ENCODE measurements at regions not wholly inside any gene's neighbourhood (a gene's known extent, or its start where the extent isn't known, plus 50 kb on each side); places are given as distances from the start of the nearest gene placed in this dataset.

- H2AFZ ChIP-seq (ENCODE audit: low read length) = no peak overlapping the region
- no peaks in the 10 kb centered on the region for H3K4me1 ChIP-seq (ENCODE audit: control insufficient read depth, extremely low read depth, insufficient read depth, low read length)
- no peak overlapping the region for H3K9ac ChIP-seq (ENCODE audit: insufficient read depth, low read length)
- TF ChIP-seq EZH2 (IDR thresholded peaks at IDR 0.05; ENCODE audit: low read length, missing control alignments) = no peak
- no peak for TF ChIP-seq CTCF (conservative IDR thresholded peaks at IDR 0.05 in 1 of 2, IDR thresholded peaks at IDR 0.05 in 1 of 2; ENCODE audit: low read depth in 1 of 2, low read length in 2 of 2)
- H3K27ac ChIP-seq (ENCODE audit: insufficient read depth, low read length) = no peak overlapping the region
- H3K4me3 ChIP-seq (replicated peaks in 1 of 4; ENCODE audit: control extremely low read depth in 1 of 4, insufficient read depth in 1 of 4, low read depth in 3 of 4, low read length in 4 of 4) = no peak overlapping the region
- no peaks in the 10 kb centered on the region for H3K36me3 ChIP-seq (ENCODE audit: control insufficient read depth, insufficient read depth, low read length)
- no peaks in the 10 kb centered on the region for H4K20me1 ChIP-seq (ENCODE audit: control insufficient read depth, extremely low read depth, insufficient read depth, low read length)
- no peak for DNase-seq (ENCODE audit: low read depth in 2 of 2)
- H3K9me3 ChIP-seq (ENCODE audit: control insufficient read depth, insufficient read depth, low read depth, low read length) = no peaks in the 10 kb centered on the region
- no peaks in the 10 kb centered on the region for H3K27me3 ChIP-seq (ENCODE audit: control insufficient read depth, insufficient read depth, low read length)
- no peak overlapping the region for H3K4me2 ChIP-seq (ENCODE audit: extremely low read depth, insufficient read depth, low read length)
- no peaks in the 10 kb centered on the region for H3K79me2 ChIP-seq (ENCODE audit: control insufficient read depth, insufficient read depth, low read length)
These were observed 118.5 kb upstream of the FSTL4 start for GRCh38 chr5:133730866-133731265.

- Histone ChIP-seq H3K36me3 (ENCODE audit: control insufficient read depth, insufficient read depth, low read length) (no peaks in the 10 kb centered on the region), H3K79me2 (ENCODE audit: control insufficient read depth, insufficient read depth, low read length) (no peaks in the 10 kb centered on the region), H3K4me1 (ENCODE audit: control insufficient read depth, extremely low read depth, insufficient read depth, low read length) (no peaks in the 10 kb centered on the region), H3K9ac (ENCODE audit: insufficient read depth, low read length) (no peak overlapping the region), H3K4me2 (ENCODE audit: extremely low read depth, insufficient read depth, low read length) (no peak overlapping the region), H3K27ac (ENCODE audit: insufficient read depth, low read length) (no peak overlapping the region), H2AFZ (ENCODE audit: low read length) (no peak overlapping the region), H3K4me3 (replicated peaks in 1 of 4; ENCODE audit: control extremely low read depth in 1 of 4, insufficient read depth in 1 of 4, low read depth in 3 of 4, low read length in 4 of 4) (no peak overlapping the region), H3K9me3 (ENCODE audit: control insufficient read depth, insufficient read depth, low read depth, low read length) (no peaks in the 10 kb centered on the region), H4K20me1 (ENCODE audit: control insufficient read depth, extremely low read depth, insufficient read depth, low read length) (no peaks in the 10 kb centered on the region), H3K27me3 (ENCODE audit: control insufficient read depth, insufficient read depth, low read length) (no peaks in the 10 kb centered on the region)
- no peak for DNase-seq (ENCODE audit: low read depth in 2 of 2)
- no peak for TF ChIP-seq CTCF (conservative IDR thresholded peaks at IDR 0.05 in 1 of 2, IDR thresholded peaks at IDR 0.05 in 1 of 2; ENCODE audit: low read depth in 1 of 2, low read length in 2 of 2)
- no peak for TF ChIP-seq EZH2 (IDR thresholded peaks at IDR 0.05; ENCODE audit: low read length, missing control alignments)
These were observed 118.0 kb upstream of the FSTL4 start for GRCh38 chr5:133730346-133730745.

GRCh38 chr5:133729800-133730199 lies 117.5 kb upstream of the FSTL4 start:
- H3K4me2 ChIP-seq (ENCODE audit: extremely low read depth, insufficient read depth, low read length) = no peak overlapping the region
- no peak for DNase-seq (ENCODE audit: low read depth in 2 of 2)

More at GRCh38 chr5:133729800-133730199, 117.5 kb upstream of the FSTL4 start:
- no peak overlapping the region for H2AFZ ChIP-seq (ENCODE audit: low read length)
- no peaks in the 10 kb centered on the region for H3K36me3 ChIP-seq (ENCODE audit: control insufficient read depth, insufficient read depth, low read length)
- no peak overlapping the region for H3K4me3 ChIP-seq (replicated peaks in 1 of 4; ENCODE audit: control extremely low read depth in 1 of 4, insufficient read depth in 1 of 4, low read depth in 3 of 4, low read length in 4 of 4)
- H3K9ac ChIP-seq (ENCODE audit: insufficient read depth, low read length) = no peak overlapping the region
- H3K27me3 ChIP-seq (ENCODE audit: control insufficient read depth, insufficient read depth, low read length) = no peaks in the 10 kb centered on the region
- H3K9me3 ChIP-seq (ENCODE audit: control insufficient read depth, insufficient read depth, low read depth, low read length) = no peaks in the 10 kb centered on the region
- H3K4me1 ChIP-seq (ENCODE audit: control insufficient read depth, extremely low read depth, insufficient read depth, low read length) = no peaks in the 10 kb centered on the region
- no peaks in the 10 kb centered on the region for H3K79me2 ChIP-seq (ENCODE audit: control insufficient read depth, insufficient read depth, low read length)
- TF ChIP-seq EZH2 (IDR thresholded peaks at IDR 0.05; ENCODE audit: low read length, missing control alignments) (no peak), CTCF (conservative IDR thresholded peaks at IDR 0.05 in 1 of 2, IDR thresholded peaks at IDR 0.05 in 1 of 2; ENCODE audit: low read depth in 1 of 2, low read length in 2 of 2) (no peak)
- no peaks in the 10 kb centered on the region for H4K20me1 ChIP-seq (ENCODE audit: control insufficient read depth, extremely low read depth, insufficient read depth, low read length)
- no peak overlapping the region for H3K27ac ChIP-seq (ENCODE audit: insufficient read depth, low read length)

Data from fibroblast of lung (primary cell).